Fibroblast of skin of scalp (primary cell): ENCODE measurements at regions not wholly inside any gene's neighbourhood (a gene's known extent, or its start where the extent isn't known, plus 50 kb on each side); places are given as distances from the start of the nearest gene placed in this dataset.

ENCODE experiments used
- DNase-seq: peaks from one replicate; pipeline ENCODE4 v3.0.0-alpha.2; 2013

GRCh38 chr6:142561511-142562265 is 259.9 kb downstream of the ADGRG6 start:
- DNase-seq, result no peak

GRCh38 chr6:142562865-142563264 is 261.1 kb downstream of the ADGRG6 start:
- DNase-seq, result no peak

- DNase-seq, result peak; percentile 66
Measured at GRCh38 chr6:142566628-142567396, 265.0 kb downstream of the ADGRG6 start.

- DNase-seq, result no peak
Measured at GRCh38 chr6:142567461-142567860, 265.7 kb downstream of the ADGRG6 start.

DNA sequence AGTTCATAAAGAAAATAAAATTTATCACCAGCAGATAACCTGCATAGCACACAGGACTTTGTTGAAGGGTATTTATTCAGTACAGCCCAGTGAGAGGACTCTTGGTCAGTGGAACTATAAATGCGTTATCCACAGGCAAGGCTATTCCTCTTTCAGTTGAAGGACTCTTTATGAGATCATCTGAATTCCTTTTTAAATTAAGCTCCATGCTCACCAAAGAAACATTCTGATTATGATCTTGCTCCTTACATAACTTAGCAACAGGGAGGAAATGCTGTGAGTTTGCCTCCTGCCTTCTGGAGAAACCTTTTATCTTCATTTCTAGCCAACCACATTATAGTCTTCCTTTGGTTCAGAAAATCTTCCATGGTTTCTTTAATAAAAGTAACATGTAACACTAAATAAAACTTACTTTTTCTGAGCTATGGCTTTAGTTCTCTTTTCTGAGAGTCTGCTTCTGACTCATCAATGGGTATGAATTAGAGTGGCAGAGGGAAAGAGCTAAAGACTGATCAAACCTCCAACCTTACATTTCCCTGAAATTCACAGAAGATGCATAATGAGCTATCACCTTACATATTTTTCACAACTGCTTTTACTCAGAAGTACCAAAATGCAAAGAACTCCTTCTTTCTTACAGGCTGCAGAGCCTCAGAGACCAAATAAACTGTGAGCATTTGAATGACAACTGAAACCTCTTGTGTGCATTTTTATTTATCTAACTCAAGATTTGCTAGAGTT is 267.2 kb downstream of the ADGRG6 start:
- peak; percentile 39 for DNase-seq

DNA sequence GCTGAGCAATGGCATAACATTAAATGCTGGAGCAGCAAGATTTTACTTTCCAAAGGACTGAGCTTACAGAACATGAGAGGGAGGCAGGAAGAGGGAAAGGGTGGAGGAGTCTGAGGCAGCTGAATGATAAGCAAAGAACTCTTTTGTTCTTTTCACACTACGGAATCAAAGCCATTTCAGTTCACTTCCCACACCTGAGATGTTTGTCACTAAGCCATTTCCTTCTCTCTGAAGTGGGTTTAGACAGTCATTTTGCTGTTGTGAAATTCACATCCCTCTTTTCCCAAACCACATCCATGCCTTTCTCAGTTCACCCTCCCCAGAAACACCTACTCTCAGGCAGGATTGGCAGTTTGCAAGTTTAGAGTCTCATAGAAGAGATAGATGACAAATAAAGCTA is 267.9 kb downstream of the ADGRG6 start:
- no peak for DNase-seq

- DNase-seq, result peak; percentile 15
Measured at GRCh38 chr6:142570221-142570671, 268.4 kb downstream of the ADGRG6 start.

DNA sequence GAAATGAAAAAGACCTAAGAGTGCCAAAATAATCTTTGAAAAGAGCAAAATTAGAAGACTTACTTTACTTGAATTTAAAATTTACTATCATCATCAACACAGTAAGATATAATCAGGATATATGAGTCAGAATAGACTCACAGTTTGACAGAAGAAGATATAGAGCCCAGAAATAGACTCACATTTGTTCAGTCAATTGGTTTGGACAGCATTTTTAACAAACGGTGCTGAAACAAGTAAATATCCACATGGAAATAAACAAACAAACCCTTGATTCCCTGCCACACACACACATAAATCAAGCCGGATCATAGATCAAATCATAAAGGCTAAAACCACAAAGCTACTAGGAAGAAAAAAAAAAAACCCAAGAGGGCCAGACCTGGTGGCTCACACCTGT is 291.1 kb downstream of the ADGRG6 start:
- DNase-seq, result no peak

DNA sequence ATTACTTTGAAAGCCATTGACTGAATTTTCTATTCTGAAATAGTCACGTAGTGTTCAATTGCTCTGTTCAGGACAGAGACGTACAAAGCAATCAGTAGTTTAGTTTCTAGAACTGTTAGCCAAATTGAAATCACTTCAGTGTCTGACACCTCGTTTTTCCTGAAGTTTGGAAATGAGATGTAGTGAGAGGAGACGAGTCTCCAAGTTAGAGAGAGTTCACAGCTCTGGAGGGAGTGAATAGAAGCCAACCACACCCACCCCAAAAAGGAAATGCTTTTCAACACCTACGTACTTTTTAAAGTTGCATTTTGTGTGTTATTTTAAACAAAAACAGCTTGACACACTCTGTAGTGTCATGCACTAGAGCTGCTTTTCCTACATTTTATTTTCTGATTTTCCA is 296.0 kb downstream of the ADGRG6 start:
- DNase-seq, result no peak

DNA sequence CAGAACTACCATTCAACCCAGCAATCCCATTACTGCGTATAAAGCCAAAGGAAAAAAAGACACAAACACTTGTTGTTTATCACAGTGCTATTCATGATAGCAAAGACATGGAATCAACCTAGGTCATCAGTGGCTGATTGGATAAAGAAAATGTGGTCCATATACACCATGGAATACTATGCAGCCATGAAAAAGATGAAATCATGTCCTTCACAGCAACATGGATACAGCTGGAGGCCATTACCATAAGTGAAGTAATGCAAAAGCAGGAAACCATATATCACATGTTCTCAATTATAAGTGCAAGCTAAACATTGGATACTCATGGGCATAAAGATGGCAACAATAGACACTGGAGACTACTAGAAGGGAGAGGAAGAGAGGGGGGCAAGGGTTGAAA is 299.6 kb downstream of the ADGRG6 start:
- no peak for DNase-seq

DNA sequence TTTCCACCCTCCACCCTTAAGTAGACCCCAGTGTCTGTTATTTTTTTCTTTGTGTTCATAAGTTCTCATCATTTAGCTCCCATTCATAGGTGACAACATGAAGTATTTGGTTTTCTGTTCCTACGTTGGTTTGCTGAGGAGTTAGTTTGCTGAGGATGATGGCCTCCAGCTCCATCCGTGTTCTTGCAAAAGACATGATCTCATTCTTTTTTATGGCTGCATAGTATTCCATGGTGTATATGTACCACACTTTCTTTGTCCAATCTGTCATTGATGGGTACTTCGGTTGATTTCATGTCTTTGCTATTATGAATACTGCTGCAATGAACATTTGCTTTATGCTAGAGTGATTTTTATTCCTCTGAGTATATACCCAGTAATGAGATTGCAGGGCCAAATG is 301.2 kb downstream of the ADGRG6 start:
- no peak for DNase-seq

GRCh38 chr6:142605922-142606485 is 304.2 kb downstream of the ADGRG6 start:
- peak; percentile 29 for DNase-seq

DNA sequence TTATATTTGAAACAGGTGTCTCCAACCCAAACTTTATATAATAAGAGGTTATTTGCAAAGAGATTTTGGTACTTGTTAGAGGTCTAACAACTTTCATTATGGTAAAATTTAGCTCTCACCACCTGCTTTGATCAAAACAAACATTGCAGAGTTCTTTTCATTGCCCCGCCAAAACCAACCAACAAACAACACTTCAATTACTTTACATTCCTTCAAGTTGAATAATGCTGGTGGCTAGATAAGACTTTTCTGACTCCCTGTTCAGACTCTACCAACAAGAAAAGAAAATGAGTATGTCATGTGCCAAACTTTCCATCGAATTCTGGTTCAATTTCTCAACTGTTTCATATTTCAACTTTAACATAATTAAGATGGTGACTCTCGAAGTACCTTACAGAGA is 311.1 kb downstream of the ADGRG6 start:
- no peak for DNase-seq

DNA sequence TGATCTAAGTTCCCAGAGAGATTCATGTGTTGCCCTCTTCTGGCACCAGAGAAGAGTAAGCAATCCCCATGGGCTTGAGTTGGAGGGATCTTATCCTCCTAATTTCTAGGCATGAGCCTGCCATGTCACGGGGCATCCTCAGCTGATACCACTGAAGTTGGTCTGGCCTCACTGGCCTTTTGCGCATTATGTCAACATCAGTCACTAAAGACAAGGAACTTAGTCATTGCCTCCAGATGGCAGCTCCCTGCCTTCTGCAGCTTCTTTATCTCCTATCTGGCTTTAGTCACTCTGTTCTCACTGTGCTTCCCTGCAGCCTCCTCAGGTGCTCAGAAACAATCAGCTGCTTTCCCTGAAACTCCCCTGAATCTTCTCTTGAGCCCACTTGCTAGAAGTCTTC is 312.2 kb downstream of the ADGRG6 start:
- no peak for DNase-seq

GRCh38 chr6:142617158-142617557 is 315.4 kb downstream of the ADGRG6 start:
- no peak for DNase-seq

GRCh38 chr6:142621822-142622221 is 320.0 kb downstream of the ADGRG6 start:
- DNase-seq, result no peak

DNA sequence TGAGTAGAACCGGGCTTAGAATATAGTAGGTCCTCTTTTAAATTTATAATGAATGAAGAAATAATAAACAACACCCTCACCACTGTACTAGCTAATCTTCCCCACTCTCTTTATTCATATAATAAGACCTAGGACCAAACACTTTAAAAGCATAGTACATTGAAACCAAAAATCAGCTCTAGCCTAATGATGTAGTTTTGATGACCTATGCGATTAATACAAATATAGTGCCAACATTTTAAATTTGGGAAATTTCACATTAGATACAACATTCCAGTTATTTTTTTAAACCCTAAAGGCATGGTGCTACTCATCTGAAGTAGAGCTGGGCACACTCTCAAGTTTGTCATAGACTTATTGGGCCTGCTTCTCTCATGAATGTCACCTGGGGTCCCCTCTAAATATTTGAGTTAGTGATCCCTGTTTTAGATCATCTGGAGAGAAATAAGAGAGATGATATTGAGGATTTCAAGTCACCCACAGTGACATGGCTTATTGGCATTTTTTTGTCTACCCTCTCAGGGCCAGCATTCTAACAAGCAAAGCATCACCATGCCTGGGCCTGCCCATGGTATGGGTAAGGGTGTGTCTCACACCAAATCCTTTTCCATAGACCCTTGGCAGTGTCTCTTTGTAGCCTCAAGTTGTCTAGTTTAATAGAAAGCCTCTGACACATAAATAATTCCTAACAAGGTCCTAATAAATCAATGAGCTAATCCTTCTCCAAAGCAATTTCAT is 319.8 kb downstream of the HIVEP2 start:
- no peak for DNase-seq

GRCh38 chr6:142627474-142627873 is 317.5 kb downstream of the HIVEP2 start:
- DNase-seq, result no peak

DNA sequence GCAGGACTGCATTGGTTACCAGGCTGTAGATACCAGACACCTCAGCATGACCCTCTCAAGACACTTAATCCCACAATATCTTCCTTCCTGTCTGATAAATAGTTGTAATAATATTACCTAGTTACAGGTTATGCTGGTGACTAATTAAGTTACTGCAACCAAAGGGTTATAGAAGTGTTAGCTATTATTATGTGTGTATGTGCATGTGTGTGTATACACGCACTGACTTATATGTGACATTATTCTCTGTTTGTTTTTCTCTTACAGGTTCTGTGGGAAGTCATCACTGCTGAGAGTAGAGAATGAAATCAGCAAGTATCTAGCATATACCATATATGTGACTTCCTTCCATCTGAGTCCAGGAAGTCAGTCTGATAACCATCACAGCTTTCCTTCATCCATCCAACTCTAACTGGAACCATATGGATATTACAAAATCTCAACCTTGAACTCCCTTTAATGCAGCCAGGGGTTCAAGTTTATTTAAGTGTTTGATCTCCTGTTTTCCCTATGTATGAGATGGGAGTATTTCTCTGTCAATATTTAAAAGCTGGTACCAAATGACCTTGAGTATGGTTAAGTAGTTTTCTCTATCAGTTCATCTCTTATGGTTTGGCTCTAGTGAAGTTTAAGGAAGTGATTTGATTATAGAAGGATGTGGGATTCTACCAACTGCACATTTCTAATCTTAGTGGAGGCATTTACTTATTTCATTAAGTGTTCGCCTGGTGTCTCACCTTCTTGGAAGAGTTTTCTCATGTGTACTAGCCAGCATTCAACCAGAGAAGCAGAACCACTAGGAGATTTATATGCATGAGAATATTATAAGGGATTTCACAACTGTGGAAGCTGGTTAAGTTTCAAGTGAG is 313.2 kb downstream of the HIVEP2 start:
- DNase-seq, result no peak

DNA sequence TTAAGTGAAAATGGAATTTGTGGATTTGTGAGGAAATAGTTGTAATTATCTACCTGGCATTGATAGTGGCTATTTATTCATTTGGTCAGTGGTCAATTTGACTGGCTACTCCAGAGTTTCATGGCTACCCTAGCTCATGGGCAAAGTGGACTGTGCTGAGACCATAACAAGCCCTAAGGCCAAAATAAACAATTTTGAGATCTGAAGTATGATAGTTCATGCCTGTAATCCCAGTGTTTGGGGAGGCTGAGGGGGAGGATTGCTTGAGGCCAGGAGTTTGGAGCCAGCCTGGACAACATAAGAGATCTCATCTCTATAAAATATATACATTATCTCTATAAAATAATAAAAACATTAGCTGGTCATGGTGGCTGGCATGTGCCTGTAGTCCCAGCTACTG is 311.7 kb downstream of the HIVEP2 start:
- no peak for DNase-seq

DNA sequence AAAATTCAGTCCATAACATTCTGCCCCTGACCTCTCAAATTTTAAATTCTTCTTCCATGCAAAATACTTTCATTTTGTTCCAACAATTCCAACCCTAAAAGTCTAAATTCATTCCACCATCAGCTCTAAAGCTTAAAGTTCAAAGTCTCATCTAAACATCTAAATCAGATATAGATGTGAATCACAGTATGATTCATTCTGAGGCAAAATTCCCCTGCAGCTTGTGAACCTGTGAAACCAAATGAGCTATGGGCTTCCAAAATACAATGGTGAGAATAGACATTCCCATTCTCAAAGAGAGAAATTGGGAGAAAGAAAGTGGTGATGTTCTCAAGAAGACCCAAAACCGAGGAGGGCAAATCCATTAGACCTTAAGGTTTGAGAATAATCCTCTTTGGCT is 309.8 kb downstream of the HIVEP2 start:
- no peak for DNase-seq
